GM23338 (cell line): ENCODE measurements at regions not wholly inside any gene's neighbourhood (a gene's known extent, or its start where the extent isn't known, plus 50 kb on each side); places are given as distances from the start of the nearest gene placed in this dataset.

ENCODE experiments used
- CREB1 ChIP-seq: fragments of 250-450 bp; sonication (Bioruptor Pico); IDR thresholded peaks from 2 replicates; pipeline ENCODE4 v1.5.0; 2020; ENCODE audit warnings: low read depth, mild to moderate bottlenecking, moderate library complexity
- CTCF ChIP-seq, 2 experiments: fragments of 200-600 bp in 1 of 2; sonication (generic) in 1 of 2; conservative IDR thresholded peaks; 2 replicates each; pipeline versions ENCODE4 v1.5.1 to v1.6.1; 2016 to 2017; ENCODE audit warnings: antibody characterized with exemption in 2 of 2, low read depth in 2 of 2, mild to moderate bottlenecking in 2 of 2, moderate library complexity in 1 of 2
- EZH2 ChIP-seq: fragments of 200-600 bp; sonication (generic); IDR thresholded peaks from one replicate; pipeline ENCODE4 v1.8.0; 2017; ENCODE audit warnings: antibody characterized with exemption, mild to moderate bottlenecking, low read depth; ENCODE audit not compliant: unreplicated experiment
- EZH2phosphoT487 ChIP-seq: fragments of 200-600 bp; sonication (generic); IDR thresholded peaks from one replicate; pipeline ENCODE4 v1.8.1; 2018; ENCODE audit warnings: antibody characterized with exemption; ENCODE audit not compliant: unreplicated experiment
- JUNB ChIP-seq: IDR thresholded peaks from one replicate; pipeline ENCODE4 v1.6.1; 2016; ENCODE audit warnings: antibody characterized with exemption; ENCODE audit not compliant: unreplicated experiment
- NANOG ChIP-seq: IDR thresholded peaks from 2 replicates; pipeline ENCODE4 v1.6.1; 2016; ENCODE audit warnings: antibody characterized with exemption, borderline replicate concordance
- POLR2AphosphoS5 ChIP-seq: IDR thresholded peaks from 2 replicates; pipeline ENCODE4 v1.6.1; 2016; ENCODE audit warnings: antibody characterized with exemption, low read depth
- REST ChIP-seq: IDR thresholded peaks from one replicate; pipeline ENCODE4 v1.6.1; 2018; ENCODE audit warnings: antibody characterized with exemption; ENCODE audit not compliant: unreplicated experiment
- ZNF114 ChIP-seq: fragments of 250-450 bp; sonication (Bioruptor Pico); IDR thresholded peaks from 2 replicates; pipeline ENCODE4 v1.5.0; 2020; ENCODE audit warnings: mild to moderate bottlenecking, moderate library complexity
- TF ChIP-seq, protein P1 (sequence below): IDR thresholded peaks from 2 replicates; pipeline ENCODE4 v1.6.1; 2016; ENCODE audit warnings: antibody characterized with exemption

GRCh38 chr14:57013987-57014386, 203.7 kb upstream of the OTX2 start:
- TF ChIP-seq CTCF (conservative IDR thresholded peaks at IDR 0.05; ENCODE audit: low read depth in 2 of 2): no peak
- TF ChIP-seq POLR2AphosphoS5: no peak
- no peak for TF ChIP-seq CREB1 (CRISPR knock-in tag)
- TF ChIP-seq, protein P1, sequence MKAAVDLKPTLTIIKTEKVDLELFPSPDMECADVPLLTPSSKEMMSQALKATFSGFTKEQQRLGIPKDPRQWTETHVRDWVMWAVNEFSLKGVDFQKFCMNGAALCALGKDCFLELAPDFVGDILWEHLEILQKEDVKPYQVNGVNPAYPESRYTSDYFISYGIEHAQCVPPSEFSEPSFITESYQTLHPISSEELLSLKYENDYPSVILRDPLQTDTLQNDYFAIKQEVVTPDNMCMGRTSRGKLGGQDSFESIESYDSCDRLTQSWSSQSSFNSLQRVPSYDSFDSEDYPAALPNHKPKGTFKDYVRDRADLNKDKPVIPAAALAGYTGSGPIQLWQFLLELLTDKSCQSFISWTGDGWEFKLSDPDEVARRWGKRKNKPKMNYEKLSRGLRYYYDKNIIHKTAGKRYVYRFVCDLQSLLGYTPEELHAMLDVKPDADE: no peak
- no peak for TF ChIP-seq EZH2
- TF ChIP-seq NANOG: no peak
- TF ChIP-seq REST: no peak
- TF ChIP-seq EZH2phosphoT487: no peak
- no peak for TF ChIP-seq ZNF114 (CRISPR knock-in tag)
- TF ChIP-seq JUNB: no peak
